RWPE2 (cell line): ENCODE measurements at regions not wholly inside any gene's neighbourhood (a gene's known extent, or its start where the extent isn't known, plus 50 kb on each side); places are given as distances from the start of the nearest gene placed in this dataset.
"Not testable (repeated sequence)": the region's sequence is repeated elsewhere in the genome, so short reads cannot be mapped to it uniquely, and the experiment has no call there.

Source experiments
- ATAC-seq: fragments of 200-7000 bp; cut with Tn5 transposase; 3 replicates; pipeline ENCODE4 v1.9.1; 2021; ENCODE audit warnings: low read depth
- DNase-seq: peaks from one replicate; pipeline ENCODE4 v3.0.0-alpha.2; 2020; ENCODE audit warnings: low spot score
- H3K27ac ChIP-seq: fragments of 450-650 bp; 2 replicates; pipeline ENCODE4 v1.5.1; 2017; ENCODE audit warnings: mild to moderate bottlenecking; ENCODE audit not compliant: poor library complexity, severe bottlenecking
- H3K27me3 ChIP-seq: fragments of 250-450 bp; sonication (Bioruptor Pico); 2 replicates; pipeline ENCODE4 v1.5.1; 2021; ENCODE audit warnings: mild to moderate bottlenecking, moderate library complexity; ENCODE audit not compliant: insufficient read depth, poor library complexity, severe bottlenecking
- H3K36me3 ChIP-seq: fragments of 250-450 bp; sonication (Bioruptor Pico); 2 replicates; pipeline ENCODE4 v1.5.1; 2020; ENCODE audit warnings: low read depth, mild to moderate bottlenecking, moderate library complexity
- H3K4me1 ChIP-seq: fragments of 250-450 bp; sonication (Bioruptor Pico); 2 replicates; pipeline ENCODE4 v1.5.1; 2021; ENCODE audit warnings: mild to moderate bottlenecking, moderate library complexity; ENCODE audit not compliant: insufficient read depth, poor library complexity, severe bottlenecking
- H3K4me3 ChIP-seq: fragments of 250-450 bp; sonication (Bioruptor Pico); 2 replicates; pipeline ENCODE4 v1.5.1; 2021; ENCODE audit warnings: mild to moderate bottlenecking, moderate library complexity; ENCODE audit not compliant: severe bottlenecking
- H3K9me3 ChIP-seq: fragments of 250-450 bp; sonication (Bioruptor Pico); 2 replicates; pipeline ENCODE4 v1.5.1; 2021; ENCODE audit warnings: mild to moderate bottlenecking, moderate library complexity; ENCODE audit not compliant: severe bottlenecking
- TF ChIP-seq, protein P1 (sequence below): fragments of 450-650 bp; IDR thresholded peaks from one replicate; pipeline ENCODE4 v1.5.1; 2017; ENCODE audit warnings: mild to moderate bottlenecking, moderate library complexity; ENCODE audit not compliant: poor library complexity, severe bottlenecking

DNA sequence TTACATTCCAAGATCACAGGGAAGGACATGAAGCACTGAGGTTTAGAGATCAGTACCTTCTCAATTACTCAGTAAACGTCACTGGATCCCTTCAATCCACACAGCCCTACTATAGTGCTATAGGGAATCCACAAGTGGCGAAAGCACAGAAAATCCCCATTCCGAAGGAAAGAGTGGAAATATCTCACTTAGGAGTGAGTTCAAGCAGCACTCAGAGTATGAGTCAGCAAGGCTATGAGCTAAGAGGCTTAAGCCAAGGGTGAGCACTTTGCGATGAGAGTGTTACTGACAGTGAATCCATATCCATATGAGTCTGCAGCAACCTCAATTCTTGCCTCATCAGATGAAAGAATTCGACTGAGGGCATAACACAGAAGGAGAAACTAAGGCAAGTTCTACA, 165.1 kb downstream of the VSIG4 start:
- ATAC-seq (no peak), DNase-seq (no peak)
- no peaks in the 10 kb centered on the region for H3K9me3 ChIP-seq
- no peak overlapping the region for H3K27ac ChIP-seq
- no peaks in the 10 kb centered on the region for H3K27me3 ChIP-seq
- no peaks in the 10 kb centered on the region for H3K36me3 ChIP-seq
- H3K4me3 ChIP-seq: no peak overlapping the region
- H3K4me1 ChIP-seq: no peaks in the 10 kb centered on the region
- TF ChIP-seq, protein P1, sequence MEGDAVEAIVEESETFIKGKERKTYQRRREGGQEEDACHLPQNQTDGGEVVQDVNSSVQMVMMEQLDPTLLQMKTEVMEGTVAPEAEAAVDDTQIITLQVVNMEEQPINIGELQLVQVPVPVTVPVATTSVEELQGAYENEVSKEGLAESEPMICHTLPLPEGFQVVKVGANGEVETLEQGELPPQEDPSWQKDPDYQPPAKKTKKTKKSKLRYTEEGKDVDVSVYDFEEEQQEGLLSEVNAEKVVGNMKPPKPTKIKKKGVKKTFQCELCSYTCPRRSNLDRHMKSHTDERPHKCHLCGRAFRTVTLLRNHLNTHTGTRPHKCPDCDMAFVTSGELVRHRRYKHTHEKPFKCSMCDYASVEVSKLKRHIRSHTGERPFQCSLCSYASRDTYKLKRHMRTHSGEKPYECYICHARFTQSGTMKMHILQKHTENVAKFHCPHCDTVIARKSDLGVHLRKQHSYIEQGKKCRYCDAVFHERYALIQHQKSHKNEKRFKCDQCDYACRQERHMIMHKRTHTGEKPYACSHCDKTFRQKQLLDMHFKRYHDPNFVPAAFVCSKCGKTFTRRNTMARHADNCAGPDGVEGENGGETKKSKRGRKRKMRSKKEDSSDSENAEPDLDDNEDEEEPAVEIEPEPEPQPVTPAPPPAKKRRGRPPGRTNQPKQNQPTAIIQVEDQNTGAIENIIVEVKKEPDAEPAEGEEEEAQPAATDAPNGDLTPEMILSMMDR: no peak

GRCh38 chrX:65874110-65874509, 165.8 kb downstream of the VSIG4 start:
- no peaks in the 10 kb centered on the region for H3K36me3 ChIP-seq
- no peak overlapping the region for H3K4me3 ChIP-seq
- H3K27me3 ChIP-seq: no peaks in the 10 kb centered on the region
- ATAC-seq: no peak
- no peak overlapping the region for H3K27ac ChIP-seq
- no peaks in the 10 kb centered on the region for H3K4me1 ChIP-seq
- TF ChIP-seq, protein P1: no peak
- no peak for DNase-seq
- H3K9me3 ChIP-seq: no peaks in the 10 kb centered on the region

DNA sequence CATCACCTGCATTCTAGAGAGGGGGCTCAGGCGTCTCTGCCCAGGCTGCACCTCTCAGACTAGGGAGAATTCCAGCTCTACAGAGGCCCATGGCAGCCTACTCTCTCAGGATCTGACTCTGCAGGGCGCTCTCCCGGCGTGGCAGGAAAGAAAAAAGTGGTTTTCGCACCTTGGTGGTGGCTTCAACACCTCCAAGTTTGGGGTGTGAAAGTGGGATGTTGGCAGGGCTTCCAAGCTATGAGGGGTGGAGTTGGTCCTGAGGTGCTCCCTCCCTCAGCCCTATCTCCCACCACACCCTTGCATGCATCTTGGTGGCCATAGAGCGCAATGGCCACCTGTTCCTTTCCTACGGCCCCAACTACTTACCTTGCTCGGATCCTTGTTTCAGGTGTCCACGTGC, 166.5 kb downstream of the VSIG4 start:
- TF ChIP-seq, protein P1: no peak
- DNase-seq (no peak), ATAC-seq (no peak)
- Histone ChIP-seq H3K27me3 (no peaks in the 10 kb centered on the region), H3K27ac (no peak overlapping the region), H3K36me3 (no peaks in the 10 kb centered on the region), H3K9me3 (no peaks in the 10 kb centered on the region), H3K4me3 (no peak overlapping the region), H3K4me1 (no peaks in the 10 kb centered on the region)

DNA sequence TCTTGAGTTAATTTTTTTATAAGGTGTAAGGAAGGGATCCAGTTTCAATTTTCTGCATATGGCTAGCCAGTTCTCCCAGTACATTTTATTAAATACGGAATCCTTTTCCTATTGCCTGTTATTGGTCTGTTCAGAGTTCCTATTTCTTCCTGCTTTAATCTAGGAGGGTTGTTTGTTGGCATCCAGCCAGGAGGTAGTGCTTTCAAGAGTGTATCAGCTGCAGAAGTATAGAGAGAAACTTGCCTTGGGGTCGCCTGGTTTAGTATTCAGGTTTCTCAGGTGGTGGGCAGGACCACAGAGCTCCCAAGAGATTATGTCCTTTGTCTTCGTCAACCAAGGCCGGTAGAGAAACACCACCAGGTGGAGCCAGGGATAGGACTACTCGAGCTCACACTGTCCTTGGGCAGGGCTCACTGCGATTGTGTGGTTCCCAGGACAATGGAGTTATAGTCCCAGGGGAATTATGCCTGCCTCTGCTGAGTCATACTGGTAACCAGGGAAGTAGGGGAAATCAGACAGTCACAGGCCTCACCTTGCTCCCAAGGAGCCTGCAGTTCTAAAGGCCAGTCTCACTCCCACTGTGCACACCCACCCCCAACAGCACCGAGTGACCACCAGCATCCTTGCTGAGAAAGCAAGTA, 168.1 kb downstream of the VSIG4 start:
- TF ChIP-seq, protein P1: peak; percentile 24
- H3K9me3 ChIP-seq: no peaks in the 10 kb centered on the region

DNA sequence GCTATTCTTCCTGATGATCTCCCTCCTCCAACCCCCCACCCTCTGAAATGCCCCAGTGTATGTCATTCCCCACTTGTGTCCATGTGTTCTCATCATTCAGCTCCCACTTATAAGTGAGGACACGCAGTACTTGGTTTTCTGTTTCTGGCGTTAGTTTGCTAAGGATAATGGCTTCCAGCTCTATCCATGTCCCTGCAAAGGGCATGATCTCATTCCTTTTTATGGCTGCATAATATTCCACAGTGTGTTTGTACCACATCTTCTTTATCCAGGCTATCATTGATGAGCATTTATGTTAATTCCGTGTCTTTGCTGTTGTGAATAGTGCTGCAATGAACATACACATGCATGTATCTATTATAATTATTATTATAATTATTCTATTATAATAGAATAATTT, 169.3 kb downstream of the VSIG4 start:
- not testable (repeated sequence) for H3K4me3 ChIP-seq, H3K4me1 ChIP-seq, H3K36me3 ChIP-seq, H3K27me3 ChIP-seq, H3K9me3 ChIP-seq, DNase-seq, H3K27ac ChIP-seq, ATAC-seq

More for the DNA sequence above, 168.1 kb downstream of the VSIG4 start:
- Histone ChIP-seq H3K27me3 (no peaks in the 10 kb centered on the region), H3K27ac (no peak overlapping the region), H3K4me3 (no peak overlapping the region), H3K4me1 (no peaks in the 10 kb centered on the region), H3K36me3 (no peaks in the 10 kb centered on the region)
- DNase-seq (peak; percentile 46), ATAC-seq (peak; percentile 97)
